HEK293 (cell line): ENCODE measurements at regions not wholly inside any gene's neighbourhood (a gene's known extent, or its start where the extent isn't known, plus 50 kb on each side); places are given as distances from the start of the nearest gene placed in this dataset.

Experiments used
- ZNF202 ChIP-seq: fragments of 450-650 bp; formaldehyde crosslinking; IDR thresholded peaks from 2 replicates; pipeline ENCODE4 v1.5.1; 2016; ENCODE audit warnings: missing biosample characterization, missing genetic modification characterization, borderline replicate concordance
- ZNF514 ChIP-seq: fragments of 450-650 bp; formaldehyde crosslinking; IDR thresholded peaks from 2 replicates; pipeline ENCODE4 v1.5.1; 2016; ENCODE audit warnings: missing biosample characterization, missing genetic modification characterization

- TF ChIP-seq ZNF202 (tag by site-specific recombination): no peak
- TF ChIP-seq ZNF514 (tag by site-specific recombination): no peak
These were observed 50.6 kb upstream of the ETV6 start (continued) for GRCh38 chr12:11598900-11599299.
